Endodermal cell (in vitro differentiated cells): ENCODE measurements at regions not wholly inside any gene's neighbourhood (a gene's known extent, or its start where the extent isn't known, plus 50 kb on each side); places are given as distances from the start of the nearest gene placed in this dataset.

ENCODE experiments used
- DNase-seq: peaks from one replicate; pipeline ENCODE4 v3.0.0-alpha.2; 2017
- H3K27ac ChIP-seq: 2 replicates; pipeline ENCODE4 v1.5.1; 2013; ENCODE audit warnings: mild to moderate bottlenecking, low read depth, low read length, moderate library complexity
- H3K27me3 ChIP-seq: 2 replicates; pipeline ENCODE4 v1.6.1; 2013; ENCODE audit warnings: mild to moderate bottlenecking, low read length, moderate library complexity; ENCODE audit not compliant: insufficient read depth, control insufficient read depth, poor library complexity, severe bottlenecking
- H3K36me3 ChIP-seq: 2 replicates; pipeline ENCODE4 v1.7.0; 2013; ENCODE audit warnings: mild to moderate bottlenecking, low read length, moderate library complexity; ENCODE audit not compliant: control insufficient read depth, insufficient read depth
- H3K4me1 ChIP-seq: one replicate; pipeline ENCODE4 v1.7.0; 2013; ENCODE audit warnings: low read length; ENCODE audit not compliant: control insufficient read depth, insufficient read depth
- H3K4me3 ChIP-seq: 2 replicates; pipeline ENCODE4 v1.5.1; 2013; ENCODE audit warnings: mild to moderate bottlenecking, low read length, moderate library complexity
- H3K9ac ChIP-seq: 2 replicates; pipeline ENCODE4 v1.6.1; 2013; ENCODE audit warnings: mild to moderate bottlenecking, low read length, moderate library complexity; ENCODE audit not compliant: poor library complexity, severe bottlenecking; ENCODE audit errors: extremely low read depth
- H3K9me3 ChIP-seq: 2 replicates; pipeline ENCODE4 v1.6.1; 2013; ENCODE audit warnings: mild to moderate bottlenecking, low read length, moderate library complexity; ENCODE audit not compliant: control insufficient read depth
- H3K27ac Mint-ChIP-seq: 2 replicates; pipeline ENCODE4 v1.8.0; 2020; ENCODE audit warnings: mixed read lengths
- H3K27me3 Mint-ChIP-seq: 2 replicates; pipeline ENCODE4 v1.8.0; 2021; ENCODE audit warnings: mild to moderate bottlenecking, mixed read lengths; ENCODE audit not compliant: insufficient read depth
- H3K36me3 Mint-ChIP-seq: 2 replicates; pipeline ENCODE4 v1.8.0; 2020; ENCODE audit warnings: low read depth, mixed read lengths
- H3K4me1 Mint-ChIP-seq: 2 replicates; pipeline ENCODE4 v1.8.0; 2020; ENCODE audit warnings: mixed read lengths
- H3K4me3 Mint-ChIP-seq: 2 replicates; pipeline ENCODE4 v1.8.0; 2020; ENCODE audit warnings: mild to moderate bottlenecking, moderate library complexity, mixed read lengths
- H3K9me3 Mint-ChIP-seq: 2 replicates; pipeline ENCODE4 v1.8.0; 2020; ENCODE audit warnings: mild to moderate bottlenecking, mixed read lengths
- CTCF ChIP-seq: fragments of 200-600 bp; sonication (generic); conservative IDR thresholded peaks from 2 replicates; pipeline ENCODE4 v1.5.0; 2021; ENCODE audit warnings: antibody characterized with exemption, mild to moderate bottlenecking
- WGBS, 2 experiments: methylation state at CpG; one replicate each; pipeline versions ENCODE4 v1.1.5 to v1.1.7; 2013; ENCODE audit warnings: missing lambda C conversion rate in 2 of 2, mixed read lengths in 1 of 2; ENCODE audit not compliant: insufficient coverage in 1 of 2, insufficient read length in 1 of 2; 5-methylcytosine and 5-hydroxymethylcytosine counted together

DNA sequence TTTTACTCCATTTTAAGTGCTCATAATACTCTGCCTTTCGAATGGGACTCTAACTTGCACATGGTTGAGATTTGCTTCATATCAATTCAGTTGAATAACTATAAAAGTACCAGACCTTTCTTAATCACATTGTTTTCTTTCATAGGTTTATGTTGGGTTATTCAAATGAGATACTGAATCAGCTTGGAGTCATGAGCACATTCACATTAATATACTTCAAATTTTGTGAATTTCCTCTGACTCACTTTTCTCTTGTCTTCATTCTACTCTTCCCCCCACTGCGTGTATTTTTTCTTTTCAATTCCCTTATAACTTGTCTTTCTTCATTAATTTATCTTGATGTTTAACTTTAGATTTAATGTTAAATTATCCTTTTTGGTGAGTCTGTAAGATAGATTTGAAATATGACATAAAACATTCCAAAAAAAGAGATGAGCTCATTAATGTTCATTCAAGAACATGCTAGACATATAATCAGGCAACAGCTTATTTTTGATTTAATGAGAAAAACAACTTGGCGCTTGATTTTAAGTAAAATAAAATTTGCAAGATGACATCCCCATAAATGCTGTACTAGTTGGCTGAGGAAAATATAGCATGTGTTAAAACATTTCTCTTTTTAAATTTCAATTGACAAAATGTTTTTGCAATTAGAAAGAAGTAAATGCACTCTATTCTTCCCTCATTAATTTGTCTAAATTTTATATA is 736.0 kb downstream of the CD109 start:
- no peak overlapping the region for H3K27ac Mint-ChIP-seq
- peaks cover 8% of the 10 kb centered on the region for H3K4me1 Mint-ChIP-seq
- DNase-seq: no peak
- no peaks in the 10 kb centered on the region for H3K9me3 Mint-ChIP-seq
- no peak overlapping the region for H3K27ac ChIP-seq
- H3K27me3 Mint-ChIP-seq: no peaks in the 10 kb centered on the region
- 79% methylated on average over 3 of the region's 3 CpGs; no CpG with 5 or more reads in 1 of the 2 experiments for WGBS, 2 experiments
- no peak overlapping the region for H3K9ac ChIP-seq
- H3K36me3 Mint-ChIP-seq: no peaks in the 10 kb centered on the region
- no peak overlapping the region for H3K4me3 Mint-ChIP-seq
- no peak overlapping the region for H3K4me3 ChIP-seq
- no peak for TF ChIP-seq CTCF
- no peaks in the 10 kb centered on the region for H3K36me3 ChIP-seq
- no peaks in the 10 kb centered on the region for H3K9me3 ChIP-seq
- no peaks in the 10 kb centered on the region for H3K27me3 ChIP-seq
- H3K4me1 ChIP-seq: no peaks in the 10 kb centered on the region

GRCh38 chr6:74420221-74420620 is 724.2 kb downstream of the CD109 start:
- 86% methylated on average over 1 of the region's 1 CpG for WGBS, 2 experiments
- peak overlapping the region; percentile 13 for H3K27ac Mint-ChIP-seq
- H3K4me3 ChIP-seq: no peak overlapping the region
- H3K4me3 Mint-ChIP-seq: no peak overlapping the region
- DNase-seq: no peak
- H3K36me3 Mint-ChIP-seq: no peaks in the 10 kb centered on the region
- peaks cover 7% of the 10 kb centered on the region for H3K4me1 ChIP-seq
- no peak overlapping the region for H3K27ac ChIP-seq
- H3K9me3 ChIP-seq: no peaks in the 10 kb centered on the region
- no peak for TF ChIP-seq CTCF
- H3K36me3 ChIP-seq: no peaks in the 10 kb centered on the region
- H3K9ac ChIP-seq: no peak overlapping the region
- H3K27me3 Mint-ChIP-seq: peaks cover 3% of the 10 kb centered on the region
- H3K4me1 Mint-ChIP-seq: no peaks in the 10 kb centered on the region
- H3K9me3 Mint-ChIP-seq: no peaks in the 10 kb centered on the region
- H3K27me3 ChIP-seq: no peaks in the 10 kb centered on the region

- H3K36me3 ChIP-seq: no peaks in the 10 kb centered on the region
- H3K9me3 ChIP-seq: no peaks in the 10 kb centered on the region
- H3K4me1 Mint-ChIP-seq: no peaks in the 10 kb centered on the region
- H3K27me3 Mint-ChIP-seq: no peaks in the 10 kb centered on the region
- no peak overlapping the region for H3K27ac Mint-ChIP-seq
- H3K36me3 Mint-ChIP-seq: no peaks in the 10 kb centered on the region
- no peak overlapping the region for H3K9ac ChIP-seq
- no peaks in the 10 kb centered on the region for H3K27me3 ChIP-seq
- no peak for TF ChIP-seq CTCF
- no peak overlapping the region for H3K4me3 ChIP-seq
- no peaks in the 10 kb centered on the region for H3K9me3 Mint-ChIP-seq
- H3K4me3 Mint-ChIP-seq: no peak overlapping the region
- no peak for DNase-seq
- H3K4me1 ChIP-seq: peaks cover under 1% of the 10 kb centered on the region
- H3K27ac ChIP-seq: no peak overlapping the region
Measured at GRCh38 chr6:74415056-74415455, 719.1 kb downstream of the CD109 start.
